ENCODE measurements at regions not wholly inside any gene's neighbourhood (a gene's known extent, or its start where the extent isn't known, plus 50 kb on each side); places are given as distances from the start of the nearest gene placed in this dataset.

DNA sequence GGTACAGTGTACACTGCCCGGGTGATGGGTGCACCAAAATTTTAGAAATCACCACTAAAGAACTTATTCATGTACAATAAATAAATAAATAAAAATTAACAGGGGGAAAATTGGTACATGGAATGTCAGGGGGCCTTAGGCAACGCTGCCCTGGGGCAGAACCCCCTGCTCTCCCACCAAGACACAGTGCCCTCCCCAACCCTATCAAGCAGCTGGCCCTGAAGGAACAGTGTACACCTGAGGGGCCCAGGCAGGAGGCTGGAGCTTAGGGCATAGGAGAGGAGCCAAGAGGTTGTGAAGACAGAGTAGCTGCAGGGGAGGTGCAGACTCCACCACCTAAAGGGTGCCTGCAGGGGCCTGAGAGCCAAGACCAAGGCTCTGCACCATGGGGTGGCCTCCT is 128.8 kb downstream of the BMS1 start:
- H3K9me2 ChIP-seq (ENCODE audit: insufficient read depth) = no peaks in the 10 kb centered on the region; the same call in 1 of the 2 replicates
- Mint-ChIP-seq H3K27me3 (ENCODE audit: insufficient read depth, low read depth, poor library complexity) (peaks cover 3% of the 10 kb centered on the region), H3K27ac (no peak overlapping the region), H3K4me1 (no peaks in the 10 kb centered on the region), H3K4me3 (no peak overlapping the region), H3K9me3 (peaks cover 32% of the 10 kb centered on the region), H3K36me3 (ENCODE audit: low read depth) (peaks cover 4% of the 10 kb centered on the region)
- no peak overlapping the region for H3K27ac ChIP-seq (ENCODE audit: low read depth)
- no peaks in the 10 kb centered on the region for H3K79me2 ChIP-seq (replicated peaks; ENCODE audit: insufficient read depth)
- no peaks in the 10 kb centered on the region for H3K4me1 ChIP-seq (ENCODE audit: insufficient read depth)
- ATAC-seq = no peak
- DNase-seq (ENCODE audit: low spot score) = no peak
- H3F3A ChIP-seq (replicated peaks; ENCODE audit: low read depth) = no peaks in the 10 kb centered on the region
- H3K36me3 ChIP-seq (ENCODE audit: insufficient read depth) = no peaks in the 10 kb centered on the region
- no peak overlapping the region for H3K4me2 ChIP-seq
- H2AFZ ChIP-seq = no peak overlapping the region
- H3K4me3 ChIP-seq = no peak overlapping the region
- no peaks in the 10 kb centered on the region for H4K20me1 ChIP-seq (replicated peaks; ENCODE audit: insufficient read depth)
- H3K27me3 ChIP-seq (ENCODE audit: insufficient read depth) = no peaks in the 10 kb centered on the region
- TF ChIP-seq, protein P1, sequence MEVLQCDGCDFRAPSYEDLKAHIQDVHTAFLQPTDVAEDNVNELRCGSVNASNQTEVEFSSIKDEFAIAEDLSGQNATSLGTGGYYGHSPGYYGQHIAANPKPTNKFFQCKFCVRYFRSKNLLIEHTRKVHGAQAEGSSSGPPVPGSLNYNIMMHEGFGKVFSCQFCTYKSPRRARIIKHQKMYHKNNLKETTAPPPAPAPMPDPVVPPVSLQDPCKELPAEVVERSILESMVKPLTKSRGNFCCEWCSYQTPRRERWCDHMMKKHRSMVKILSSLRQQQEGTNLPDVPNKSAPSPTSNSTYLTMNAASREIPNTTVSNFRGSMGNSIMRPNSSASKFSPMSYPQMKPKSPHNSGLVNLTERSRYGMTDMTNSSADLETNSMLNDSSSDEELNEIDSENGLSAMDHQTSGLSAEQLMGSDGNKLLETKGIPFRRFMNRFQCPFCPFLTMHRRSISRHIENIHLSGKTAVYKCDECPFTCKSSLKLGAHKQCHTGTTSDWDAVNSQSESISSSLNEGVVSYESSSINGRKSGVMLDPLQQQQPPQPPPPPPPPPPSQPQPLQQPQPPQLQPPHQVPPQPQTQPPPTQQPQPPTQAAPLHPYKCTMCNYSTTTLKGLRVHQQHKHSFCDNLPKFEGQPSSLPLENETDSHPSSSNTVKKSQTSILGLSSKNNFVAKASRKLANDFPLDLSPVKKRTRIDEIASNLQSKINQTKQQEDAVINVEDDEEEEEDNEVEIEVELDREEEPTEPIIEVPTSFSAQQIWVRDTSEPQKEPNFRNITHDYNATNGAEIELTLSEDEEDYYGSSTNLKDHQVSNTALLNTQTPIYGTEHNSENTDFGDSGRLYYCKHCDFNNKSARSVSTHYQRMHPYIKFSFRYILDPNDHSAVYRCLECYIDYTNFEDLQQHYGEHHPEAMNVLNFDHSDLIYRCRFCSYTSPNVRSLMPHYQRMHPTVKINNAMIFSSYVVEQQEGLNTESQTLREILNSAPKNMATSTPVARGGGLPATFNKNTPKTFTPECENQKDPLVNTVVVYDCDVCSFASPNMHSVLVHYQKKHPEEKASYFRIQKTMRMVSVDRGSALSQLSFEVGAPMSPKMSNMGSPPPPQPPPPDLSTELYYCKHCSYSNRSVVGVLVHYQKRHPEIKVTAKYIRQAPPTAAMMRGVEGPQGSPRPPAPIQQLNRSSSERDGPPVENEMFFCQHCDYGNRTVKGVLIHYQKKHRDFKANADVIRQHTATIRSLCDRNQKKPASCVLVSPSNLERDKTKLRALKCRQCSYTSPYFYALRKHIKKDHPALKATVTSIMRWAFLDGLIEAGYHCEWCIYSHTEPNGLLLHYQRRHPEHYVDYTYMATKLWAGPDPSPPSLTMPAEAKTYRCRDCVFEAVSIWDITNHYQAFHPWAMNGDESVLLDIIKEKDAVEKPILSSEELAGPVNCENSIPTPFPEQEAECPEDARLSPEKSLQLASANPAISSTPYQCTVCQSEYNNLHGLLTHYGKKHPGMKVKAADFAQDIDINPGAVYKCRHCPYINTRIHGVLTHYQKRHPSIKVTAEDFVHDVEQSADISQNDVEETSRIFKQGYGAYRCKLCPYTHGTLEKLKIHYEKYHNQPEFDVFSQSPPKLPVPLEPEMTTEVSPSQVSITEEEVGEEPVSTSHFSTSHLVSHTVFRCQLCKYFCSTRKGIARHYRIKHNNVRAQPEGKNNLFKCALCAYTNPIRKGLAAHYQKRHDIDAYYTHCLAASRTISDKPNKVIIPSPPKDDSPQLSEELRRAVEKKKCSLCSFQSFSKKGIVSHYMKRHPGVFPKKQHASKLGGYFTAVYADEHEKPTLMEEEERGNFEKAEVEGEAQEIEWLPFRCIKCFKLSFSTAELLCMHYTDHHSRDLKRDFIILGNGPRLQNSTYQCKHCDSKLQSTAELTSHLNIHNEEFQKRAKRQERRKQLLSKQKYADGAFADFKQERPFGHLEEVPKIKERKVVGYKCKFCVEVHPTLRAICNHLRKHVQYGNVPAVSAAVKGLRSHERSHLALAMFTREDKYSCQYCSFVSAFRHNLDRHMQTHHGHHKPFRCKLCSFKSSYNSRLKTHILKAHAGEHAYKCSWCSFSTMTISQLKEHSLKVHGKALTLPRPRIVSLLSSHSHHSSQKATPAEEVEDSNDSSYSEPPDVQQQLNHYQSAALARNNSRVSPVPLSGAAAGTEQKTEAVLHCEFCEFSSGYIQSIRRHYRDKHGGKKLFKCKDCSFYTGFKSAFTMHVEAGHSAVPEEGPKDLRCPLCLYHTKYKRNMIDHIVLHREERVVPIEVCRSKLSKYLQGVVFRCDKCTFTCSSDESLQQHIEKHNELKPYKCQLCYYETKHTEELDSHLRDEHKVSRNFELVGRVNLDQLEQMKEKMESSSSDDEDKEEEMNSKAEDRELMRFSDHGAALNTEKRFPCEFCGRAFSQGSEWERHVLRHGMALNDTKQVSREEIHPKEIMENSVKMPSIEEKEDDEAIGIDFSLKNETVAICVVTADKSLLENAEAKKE (CRISPR knock-in tag; IDR thresholded peaks at IDR 0.05) = no peak
- TF ChIP-seq JUNB (IDR thresholded peaks at IDR 0.05; ENCODE audit: unreplicated experiment) (no peak), ZNF114 (CRISPR knock-in tag; IDR thresholded peaks at IDR 0.05) (no peak), EZH2phosphoT487 (IDR thresholded peaks at IDR 0.05; ENCODE audit: unreplicated experiment) (no peak), STAT1 (IDR thresholded peaks at IDR 0.05; ENCODE audit: unreplicated experiment) (no peak), POLR2AphosphoS5 (IDR thresholded peaks at IDR 0.05; ENCODE audit: low read depth) (no peak), ZNF331 (CRISPR knock-in tag; IDR thresholded peaks at IDR 0.05; ENCODE audit: low read depth) (no peak), CREB1 (CRISPR knock-in tag; IDR thresholded peaks at IDR 0.05; ENCODE audit: low read depth) (no peak), NANOG (IDR thresholded peaks at IDR 0.05; ENCODE audit: borderline replicate concordance) (no peak), EZH2 (IDR thresholded peaks at IDR 0.05; ENCODE audit: low read depth, unreplicated experiment) (no peak)
- TF ChIP-seq, protein P2, sequence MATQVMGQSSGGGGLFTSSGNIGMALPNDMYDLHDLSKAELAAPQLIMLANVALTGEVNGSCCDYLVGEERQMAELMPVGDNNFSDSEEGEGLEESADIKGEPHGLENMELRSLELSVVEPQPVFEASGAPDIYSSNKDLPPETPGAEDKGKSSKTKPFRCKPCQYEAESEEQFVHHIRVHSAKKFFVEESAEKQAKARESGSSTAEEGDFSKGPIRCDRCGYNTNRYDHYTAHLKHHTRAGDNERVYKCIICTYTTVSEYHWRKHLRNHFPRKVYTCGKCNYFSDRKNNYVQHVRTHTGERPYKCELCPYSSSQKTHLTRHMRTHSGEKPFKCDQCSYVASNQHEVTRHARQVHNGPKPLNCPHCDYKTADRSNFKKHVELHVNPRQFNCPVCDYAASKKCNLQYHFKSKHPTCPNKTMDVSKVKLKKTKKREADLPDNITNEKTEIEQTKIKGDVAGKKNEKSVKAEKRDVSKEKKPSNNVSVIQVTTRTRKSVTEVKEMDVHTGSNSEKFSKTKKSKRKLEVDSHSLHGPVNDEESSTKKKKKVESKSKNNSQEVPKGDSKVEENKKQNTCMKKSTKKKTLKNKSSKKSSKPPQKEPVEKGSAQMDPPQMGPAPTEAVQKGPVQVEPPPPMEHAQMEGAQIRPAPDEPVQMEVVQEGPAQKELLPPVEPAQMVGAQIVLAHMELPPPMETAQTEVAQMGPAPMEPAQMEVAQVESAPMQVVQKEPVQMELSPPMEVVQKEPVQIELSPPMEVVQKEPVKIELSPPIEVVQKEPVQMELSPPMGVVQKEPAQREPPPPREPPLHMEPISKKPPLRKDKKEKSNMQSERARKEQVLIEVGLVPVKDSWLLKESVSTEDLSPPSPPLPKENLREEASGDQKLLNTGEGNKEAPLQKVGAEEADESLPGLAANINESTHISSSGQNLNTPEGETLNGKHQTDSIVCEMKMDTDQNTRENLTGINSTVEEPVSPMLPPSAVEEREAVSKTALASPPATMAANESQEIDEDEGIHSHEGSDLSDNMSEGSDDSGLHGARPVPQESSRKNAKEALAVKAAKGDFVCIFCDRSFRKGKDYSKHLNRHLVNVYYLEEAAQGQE (IDR thresholded peaks at IDR 0.05; ENCODE audit: unreplicated experiment) = no peak
- TF ChIP-seq, protein P3, sequence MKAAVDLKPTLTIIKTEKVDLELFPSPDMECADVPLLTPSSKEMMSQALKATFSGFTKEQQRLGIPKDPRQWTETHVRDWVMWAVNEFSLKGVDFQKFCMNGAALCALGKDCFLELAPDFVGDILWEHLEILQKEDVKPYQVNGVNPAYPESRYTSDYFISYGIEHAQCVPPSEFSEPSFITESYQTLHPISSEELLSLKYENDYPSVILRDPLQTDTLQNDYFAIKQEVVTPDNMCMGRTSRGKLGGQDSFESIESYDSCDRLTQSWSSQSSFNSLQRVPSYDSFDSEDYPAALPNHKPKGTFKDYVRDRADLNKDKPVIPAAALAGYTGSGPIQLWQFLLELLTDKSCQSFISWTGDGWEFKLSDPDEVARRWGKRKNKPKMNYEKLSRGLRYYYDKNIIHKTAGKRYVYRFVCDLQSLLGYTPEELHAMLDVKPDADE (IDR thresholded peaks at IDR 0.05) = no peak
- TF ChIP-seq, protein P4, sequence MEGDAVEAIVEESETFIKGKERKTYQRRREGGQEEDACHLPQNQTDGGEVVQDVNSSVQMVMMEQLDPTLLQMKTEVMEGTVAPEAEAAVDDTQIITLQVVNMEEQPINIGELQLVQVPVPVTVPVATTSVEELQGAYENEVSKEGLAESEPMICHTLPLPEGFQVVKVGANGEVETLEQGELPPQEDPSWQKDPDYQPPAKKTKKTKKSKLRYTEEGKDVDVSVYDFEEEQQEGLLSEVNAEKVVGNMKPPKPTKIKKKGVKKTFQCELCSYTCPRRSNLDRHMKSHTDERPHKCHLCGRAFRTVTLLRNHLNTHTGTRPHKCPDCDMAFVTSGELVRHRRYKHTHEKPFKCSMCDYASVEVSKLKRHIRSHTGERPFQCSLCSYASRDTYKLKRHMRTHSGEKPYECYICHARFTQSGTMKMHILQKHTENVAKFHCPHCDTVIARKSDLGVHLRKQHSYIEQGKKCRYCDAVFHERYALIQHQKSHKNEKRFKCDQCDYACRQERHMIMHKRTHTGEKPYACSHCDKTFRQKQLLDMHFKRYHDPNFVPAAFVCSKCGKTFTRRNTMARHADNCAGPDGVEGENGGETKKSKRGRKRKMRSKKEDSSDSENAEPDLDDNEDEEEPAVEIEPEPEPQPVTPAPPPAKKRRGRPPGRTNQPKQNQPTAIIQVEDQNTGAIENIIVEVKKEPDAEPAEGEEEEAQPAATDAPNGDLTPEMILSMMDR (conservative IDR thresholded peaks at IDR 0.05; ENCODE audit: low read depth in 2 of 2) = no peak
